GM19467 (cell line): ENCODE measurements at regions not wholly inside any gene's neighbourhood (a gene's known extent, or its start where the extent isn't known, plus 50 kb on each side); places are given as distances from the start of the nearest gene placed in this dataset.
A peak's percentile ranks its signal among the peaks of the same experiment; 100 is the strongest.

Experiments used
- ATAC-seq: cut with Tn5 transposase; IDR thresholded peaks from one replicate; pipeline ENCODE4 v1.9.1; 2021; ENCODE audit warnings: mild to moderate bottlenecking, moderate library complexity; ENCODE audit not compliant: unreplicated experiment

DNA sequence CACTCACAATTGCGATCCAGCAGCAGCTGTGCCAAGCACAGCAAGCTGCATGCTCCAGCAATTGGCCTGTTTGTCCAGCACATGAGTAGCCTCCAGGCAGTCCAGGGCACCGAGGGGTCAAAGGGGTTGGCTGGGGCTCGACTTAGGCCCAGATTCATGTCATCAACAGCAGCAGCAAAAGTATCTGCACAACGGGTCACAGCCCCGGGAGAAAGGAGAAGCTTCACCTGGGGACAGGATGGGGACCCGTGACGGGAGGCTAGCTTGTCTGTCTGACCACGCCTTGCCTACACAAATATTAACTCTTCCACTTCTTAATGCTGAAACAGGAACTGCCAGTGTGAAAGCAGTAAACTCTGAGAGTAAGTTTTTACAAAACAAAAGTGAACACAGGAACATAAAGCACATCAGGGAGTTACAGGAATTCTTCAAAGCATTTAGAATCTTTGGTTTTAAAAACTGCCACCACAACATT, 191.2 kb downstream of the PIK3R1 start:
- peak; percentile 92 for ATAC-seq

DNA sequence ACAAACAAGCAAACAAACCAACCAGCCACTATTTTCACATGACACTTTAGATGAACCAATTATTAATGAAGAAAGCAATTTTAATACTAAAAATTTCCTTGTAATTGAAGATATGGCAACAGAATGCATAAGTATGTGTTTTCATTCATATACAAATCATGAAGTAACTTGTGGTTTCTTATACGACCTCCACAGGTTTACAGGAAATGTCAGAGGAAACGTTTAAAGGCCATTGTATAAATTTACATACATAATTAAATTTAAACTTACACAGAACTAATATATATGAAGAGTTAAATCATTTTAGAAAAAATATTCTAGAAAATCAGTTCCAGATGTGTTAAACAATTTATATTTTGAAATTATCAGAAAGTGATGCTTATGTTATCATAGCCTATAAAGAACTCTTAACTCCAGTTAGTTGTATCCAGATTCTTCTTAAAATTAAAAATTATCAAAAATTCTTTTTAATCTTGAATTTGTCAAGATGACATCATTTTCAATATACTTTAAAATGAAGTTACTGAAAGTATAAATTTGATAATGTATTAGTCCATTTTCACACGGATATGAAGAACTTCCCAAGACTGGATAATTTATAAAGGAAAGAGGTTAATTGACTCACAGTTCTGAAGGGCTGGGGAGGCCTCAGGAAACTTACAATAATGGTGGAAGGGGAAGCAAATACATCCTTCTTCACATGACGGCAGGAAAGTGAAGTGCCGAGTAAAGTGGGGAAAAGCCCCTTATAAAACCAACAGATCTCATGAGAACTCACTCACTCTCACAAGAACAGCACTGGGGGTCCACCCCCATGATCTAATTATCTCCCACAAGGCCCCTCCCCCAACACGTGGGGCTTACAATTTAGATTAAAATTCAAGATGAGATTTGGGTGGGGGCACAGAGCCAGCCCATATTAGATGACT, 192.0 kb downstream of the PIK3R1 start:
- no peak for ATAC-seq

DNA sequence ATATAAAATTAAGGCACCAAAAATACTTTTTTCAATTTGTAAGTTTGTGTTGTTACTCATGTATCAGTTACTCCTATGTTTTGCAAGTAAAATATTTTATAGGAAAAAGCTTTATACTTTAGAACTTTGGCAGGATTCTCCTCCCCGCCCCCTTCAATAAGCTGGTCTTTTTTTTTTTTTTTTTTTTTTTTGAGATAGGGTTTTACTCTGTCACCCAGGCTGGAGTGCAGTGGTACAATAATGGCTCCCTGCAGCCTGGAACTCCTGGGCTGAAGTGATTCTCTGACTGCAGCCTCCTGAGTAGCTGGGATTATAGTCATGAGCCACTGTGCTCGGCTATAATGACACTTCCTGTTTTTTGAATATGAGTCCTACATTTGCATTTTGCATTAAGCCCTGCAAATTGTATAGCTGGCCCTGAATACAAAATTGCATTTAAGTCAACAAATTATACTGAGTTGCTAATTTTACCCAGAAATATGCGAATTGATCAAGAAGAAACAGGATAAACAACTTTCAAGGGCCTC, 192.9 kb downstream of the PIK3R1 start:
- ATAC-seq: no peak

DNA sequence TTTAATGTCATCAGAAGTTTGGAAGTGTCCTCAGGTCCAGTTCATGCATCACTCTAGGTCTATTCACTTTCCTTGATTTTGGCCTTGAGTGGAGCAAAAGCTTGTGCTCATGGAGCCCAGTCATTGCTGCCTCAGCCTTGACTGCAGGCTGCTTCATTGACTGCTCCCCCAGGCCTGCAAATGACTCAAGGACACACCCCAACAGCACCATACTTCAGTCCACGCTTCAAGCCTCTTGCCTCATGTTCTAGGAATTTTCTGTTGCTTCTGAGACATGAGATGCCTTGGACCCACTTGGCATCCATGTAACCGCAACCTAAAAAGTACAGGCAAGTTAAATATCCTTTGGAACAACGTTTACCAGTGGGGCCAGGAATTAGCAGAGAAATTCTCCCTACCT, 193.7 kb downstream of the PIK3R1 start:
- ATAC-seq: no peak

DNA sequence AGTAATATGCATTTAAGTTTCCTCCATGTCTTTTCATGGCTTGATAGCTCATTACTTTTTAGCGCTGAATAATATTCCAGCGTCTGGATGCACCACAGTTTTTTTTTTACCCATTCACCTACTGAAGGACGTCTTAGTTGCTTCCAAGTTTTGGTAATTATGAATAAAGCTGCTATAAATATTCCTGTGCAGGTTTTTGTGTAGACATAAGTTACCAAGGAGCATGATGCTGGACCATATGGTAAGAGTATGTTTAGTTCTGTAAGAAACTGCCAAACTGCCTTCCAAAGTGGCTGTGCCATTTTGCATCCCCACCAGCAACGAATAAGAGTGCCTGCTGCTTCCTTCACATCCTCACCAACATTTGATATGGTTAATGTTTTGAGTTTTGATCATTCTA, 195.6 kb downstream of the PIK3R1 start:
- no peak for ATAC-seq

DNA sequence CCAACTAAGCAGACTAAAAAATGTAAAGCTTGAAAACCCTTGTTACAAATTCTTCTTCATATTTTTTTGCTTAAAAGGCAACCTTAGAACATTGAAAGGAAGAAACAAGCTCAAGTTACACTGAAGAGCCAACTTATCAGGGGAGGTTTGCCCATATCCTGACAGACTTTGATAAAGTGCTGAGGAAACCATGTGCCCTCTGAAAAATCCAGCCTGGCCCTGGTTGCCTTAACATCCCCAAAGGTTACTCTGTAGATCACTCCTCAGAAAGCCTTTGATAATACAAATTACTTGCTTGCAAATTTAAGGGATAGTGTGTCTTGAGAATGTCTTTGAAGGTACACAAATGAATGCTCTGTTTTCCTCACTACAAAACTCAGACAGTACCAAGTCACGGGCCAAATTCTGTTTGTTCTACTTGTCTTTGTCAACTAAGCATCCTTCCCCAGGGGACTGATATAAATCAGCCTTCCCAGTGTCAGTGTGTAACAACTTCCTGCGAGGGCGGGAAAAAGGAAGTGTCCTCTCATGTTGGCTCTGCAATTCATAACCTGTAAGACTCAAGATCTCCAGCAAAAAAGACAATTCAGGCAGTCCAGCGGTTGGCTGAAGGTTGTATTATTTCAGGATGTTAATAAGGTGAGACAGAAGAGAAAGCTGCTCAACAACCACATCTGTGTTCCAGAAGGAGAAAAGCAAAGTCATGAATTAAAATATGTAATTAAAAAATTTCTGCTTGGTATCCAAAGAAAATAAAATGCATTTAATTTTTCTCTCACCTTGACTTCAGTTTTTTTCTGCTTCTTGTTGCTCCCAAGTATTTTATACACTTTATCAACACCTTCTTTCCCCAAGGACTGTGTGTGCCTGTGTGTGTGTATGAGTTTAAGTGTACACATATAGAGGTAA, 199.9 kb downstream of the PIK3R1 start:
- ATAC-seq: no peak

DNA sequence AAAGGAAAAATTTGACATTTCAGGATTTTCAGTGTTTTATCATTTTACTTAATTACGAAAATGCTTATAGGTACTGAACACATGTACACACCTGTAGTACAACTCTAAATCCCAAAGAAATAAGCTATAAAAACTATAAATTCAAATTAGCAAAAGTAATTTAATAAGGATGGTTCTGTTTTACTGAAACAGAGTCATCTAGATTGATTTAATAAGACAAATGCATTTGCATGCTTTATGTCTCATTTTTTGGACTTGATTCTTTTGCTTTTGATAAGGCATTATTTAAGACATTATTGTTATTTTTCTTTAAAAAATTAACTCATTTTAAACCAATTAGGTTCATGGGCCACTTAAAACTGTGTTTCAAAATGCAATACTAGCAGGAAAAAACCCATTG, 201.2 kb downstream of the PIK3R1 start:
- no peak for ATAC-seq

DNA sequence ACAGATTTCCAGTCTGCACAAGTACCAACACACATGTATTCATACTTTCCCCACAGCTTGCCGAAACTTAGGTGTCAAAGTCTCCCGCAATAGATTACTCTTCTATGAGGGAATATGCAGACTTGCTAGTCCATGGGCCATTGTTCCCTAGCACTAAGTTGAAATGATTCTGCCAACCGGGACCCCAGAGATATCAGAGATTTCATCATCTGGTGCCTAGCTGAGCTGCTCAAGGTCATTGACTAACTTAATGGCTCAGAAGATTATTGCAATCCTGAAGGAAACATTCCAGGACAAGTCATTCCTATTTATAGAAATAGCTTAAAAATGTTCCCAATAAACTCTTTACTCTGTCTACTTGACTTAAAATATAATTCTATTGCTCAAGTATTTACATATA, 202.6 kb downstream of the PIK3R1 start:
- ATAC-seq: no peak

DNA sequence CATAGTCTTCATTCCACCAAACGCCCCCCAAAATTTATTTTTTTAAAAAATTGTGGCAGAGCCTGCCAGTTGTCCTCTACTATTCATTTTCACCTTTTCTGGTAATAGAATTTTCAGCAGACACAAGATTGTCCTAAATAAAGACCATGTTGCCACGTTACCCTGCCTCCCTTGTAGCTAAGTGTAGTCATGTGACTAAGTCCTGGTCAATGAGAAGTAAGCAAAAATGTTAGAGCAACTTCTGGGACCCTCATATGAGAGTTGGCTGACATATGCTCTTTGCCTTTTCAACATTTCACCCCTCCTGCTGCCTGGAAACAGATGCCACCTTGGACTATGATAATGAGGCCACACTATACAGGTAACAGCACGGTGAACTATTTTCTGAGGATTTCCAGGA, 203.1 kb downstream of the PIK3R1 start:
- ATAC-seq: no peak

DNA sequence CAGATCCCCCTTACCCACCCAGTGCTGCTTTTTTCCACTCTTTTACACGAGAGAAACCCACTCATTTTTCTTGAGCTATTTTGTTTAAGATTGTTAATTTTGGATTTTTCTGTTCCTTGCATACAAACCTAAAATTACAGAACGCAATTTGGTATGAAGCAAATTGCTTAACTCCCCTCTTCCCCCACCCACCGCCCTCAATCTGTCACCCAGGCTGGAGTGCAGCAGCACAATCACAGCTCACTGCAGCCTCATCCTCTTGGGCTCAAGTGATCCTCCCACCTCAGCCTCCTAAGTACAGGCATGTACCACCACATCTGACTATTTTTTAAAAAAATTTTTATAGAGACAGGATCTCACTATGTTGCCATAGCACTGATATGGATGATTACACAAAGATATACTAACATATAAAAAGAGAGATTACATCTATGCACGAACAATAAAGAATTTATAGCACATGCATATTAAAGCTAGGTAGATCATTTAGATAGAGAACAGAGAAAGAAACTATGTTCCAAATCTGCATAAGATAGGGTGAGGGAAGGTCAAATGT, 203.6 kb downstream of the PIK3R1 start:
- ATAC-seq: no peak

DNA sequence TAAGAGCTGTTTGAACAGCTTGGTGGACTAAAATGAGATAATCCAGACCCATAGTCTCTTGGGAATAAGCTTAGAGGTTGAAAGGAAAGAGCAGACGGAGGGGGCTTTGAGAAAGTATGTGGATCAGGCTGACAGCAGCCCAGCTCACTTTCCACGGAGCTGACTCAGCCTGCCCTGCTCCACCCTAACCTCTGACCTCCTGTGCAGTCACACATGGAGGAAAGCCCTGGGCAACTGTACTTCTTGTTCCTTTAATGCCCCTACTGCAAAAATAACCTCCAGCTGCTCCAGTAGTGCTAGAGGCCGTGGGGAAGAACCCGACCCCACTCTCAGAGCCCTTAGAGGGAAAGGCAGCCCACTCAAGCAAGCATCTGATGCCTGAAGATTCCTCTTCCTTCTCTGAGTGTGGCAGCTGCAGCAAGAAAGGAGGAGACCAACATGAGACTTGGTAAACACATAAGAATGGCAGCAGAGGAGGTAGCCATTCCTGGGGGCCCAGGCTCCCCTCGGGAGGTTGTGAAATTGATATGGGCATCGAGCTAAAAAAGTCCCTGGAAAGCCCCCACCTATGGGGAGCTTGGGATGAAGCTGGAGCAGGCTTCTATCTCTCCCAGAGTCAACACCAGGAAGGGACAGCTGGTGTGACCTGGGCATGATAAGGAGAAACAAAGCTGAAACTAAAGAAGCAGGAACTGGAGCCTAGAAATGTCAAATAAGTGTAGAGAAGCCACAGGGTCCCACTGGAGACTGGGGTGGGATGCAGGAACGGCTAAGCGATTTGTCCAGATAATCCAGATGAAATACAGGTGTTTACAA, 204.3 kb downstream of the PIK3R1 start:
- ATAC-seq: no peak

DNA sequence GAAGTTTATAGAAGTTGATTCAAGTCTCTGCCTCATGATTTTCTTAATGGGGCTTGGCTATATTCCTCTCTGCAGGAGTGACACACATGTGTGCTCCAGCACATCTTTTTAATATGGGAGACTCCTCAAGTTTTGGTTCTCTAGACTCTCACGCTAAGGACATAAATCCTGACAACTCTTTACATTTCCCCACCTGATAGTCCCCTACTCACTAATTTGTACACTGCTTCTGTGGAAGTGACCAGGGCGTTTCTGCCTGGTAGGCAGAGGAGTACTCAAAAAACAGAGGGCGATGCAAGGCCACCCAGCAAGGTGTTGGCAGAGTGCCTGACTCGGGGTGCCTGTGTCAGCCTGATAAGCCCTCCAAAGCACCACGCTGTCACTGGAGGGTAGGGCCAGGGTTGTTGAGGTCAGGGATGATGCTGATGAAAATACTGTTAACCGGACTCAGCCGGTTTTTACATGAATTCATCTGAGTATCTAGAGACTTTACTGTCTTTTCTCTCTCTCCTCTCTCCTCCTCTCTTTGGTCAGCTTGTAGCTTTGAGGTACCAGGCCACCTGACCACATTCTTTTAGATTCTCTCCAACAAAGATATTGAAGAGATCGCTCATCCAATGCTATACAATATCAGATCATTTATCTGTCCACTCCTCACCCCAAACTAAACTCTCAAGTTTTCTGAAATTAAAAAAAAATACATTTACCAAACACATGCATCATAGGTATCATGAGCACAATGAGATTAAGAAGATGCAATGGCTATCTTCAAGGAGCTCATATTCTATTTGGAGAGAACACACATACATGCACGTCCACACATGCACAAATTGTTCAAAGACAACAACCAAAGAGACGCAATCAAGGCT, 205.2 kb downstream of the PIK3R1 start:
- no peak for ATAC-seq

DNA sequence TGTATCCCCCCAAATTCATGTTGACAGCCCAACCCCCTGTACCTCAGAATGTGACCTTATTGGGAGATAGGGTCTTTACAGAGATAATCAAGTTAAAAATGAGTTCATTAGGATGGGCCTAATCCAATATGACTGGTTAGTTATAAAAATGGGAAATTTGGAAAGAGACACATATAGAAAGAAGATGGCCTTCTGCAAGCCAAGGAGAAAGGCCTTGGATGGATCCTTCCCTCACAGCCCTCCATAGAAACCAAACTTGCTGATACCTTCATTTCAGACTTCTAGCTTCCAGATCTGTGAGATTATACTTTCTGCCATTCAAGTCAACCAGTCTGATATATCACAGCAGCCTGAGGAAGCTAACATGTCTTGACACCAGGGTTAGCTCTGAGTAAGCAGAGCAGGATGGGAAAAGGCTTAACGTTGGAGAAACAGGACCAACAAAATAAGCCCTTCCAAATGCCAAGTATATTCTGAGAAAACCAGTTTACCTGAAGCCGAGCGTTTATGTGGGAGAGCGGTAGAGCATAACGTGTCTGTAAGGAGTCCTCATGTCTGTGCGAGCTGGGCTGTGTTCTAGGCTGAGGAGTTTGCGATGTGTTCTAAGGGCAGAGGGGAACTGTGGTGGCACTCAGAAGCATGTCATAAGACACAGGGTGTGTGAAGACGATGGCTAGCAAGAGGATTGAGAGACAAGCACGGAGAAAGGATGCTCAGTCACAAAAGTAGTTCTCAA, 206.1 kb downstream of the PIK3R1 start:
- no peak for ATAC-seq

DNA sequence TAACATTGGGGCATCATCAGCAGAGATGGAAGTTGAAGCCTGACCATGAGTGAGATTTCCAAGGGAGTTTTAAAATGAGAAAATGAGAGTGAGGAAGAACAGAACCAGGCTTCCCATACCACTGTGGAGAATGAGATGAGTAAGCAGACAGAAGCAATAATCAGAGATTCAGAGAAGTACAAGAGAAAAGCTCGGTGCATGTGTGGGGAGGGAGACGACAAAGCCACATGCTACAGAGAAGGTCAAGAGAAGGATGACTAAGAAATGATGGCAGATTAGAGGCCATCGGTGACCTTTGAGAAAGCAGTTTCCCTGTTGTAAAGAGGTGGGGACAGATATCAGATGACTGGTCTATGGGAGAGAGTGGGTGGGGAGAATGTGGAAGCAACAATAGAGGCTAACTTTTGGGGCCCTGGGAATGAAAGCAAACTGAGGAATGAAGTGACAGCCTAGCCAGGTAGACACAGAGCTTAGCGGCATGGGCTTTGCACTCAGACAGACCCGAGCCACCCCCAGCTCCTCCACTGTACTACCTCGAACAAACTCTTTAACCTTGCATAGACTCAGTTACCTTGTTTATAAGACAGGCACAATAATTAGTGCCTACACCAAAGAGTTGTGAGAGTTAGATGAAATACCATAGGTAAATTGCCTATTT, 207.7 kb downstream of the PIK3R1 start:
- no peak for ATAC-seq

DNA sequence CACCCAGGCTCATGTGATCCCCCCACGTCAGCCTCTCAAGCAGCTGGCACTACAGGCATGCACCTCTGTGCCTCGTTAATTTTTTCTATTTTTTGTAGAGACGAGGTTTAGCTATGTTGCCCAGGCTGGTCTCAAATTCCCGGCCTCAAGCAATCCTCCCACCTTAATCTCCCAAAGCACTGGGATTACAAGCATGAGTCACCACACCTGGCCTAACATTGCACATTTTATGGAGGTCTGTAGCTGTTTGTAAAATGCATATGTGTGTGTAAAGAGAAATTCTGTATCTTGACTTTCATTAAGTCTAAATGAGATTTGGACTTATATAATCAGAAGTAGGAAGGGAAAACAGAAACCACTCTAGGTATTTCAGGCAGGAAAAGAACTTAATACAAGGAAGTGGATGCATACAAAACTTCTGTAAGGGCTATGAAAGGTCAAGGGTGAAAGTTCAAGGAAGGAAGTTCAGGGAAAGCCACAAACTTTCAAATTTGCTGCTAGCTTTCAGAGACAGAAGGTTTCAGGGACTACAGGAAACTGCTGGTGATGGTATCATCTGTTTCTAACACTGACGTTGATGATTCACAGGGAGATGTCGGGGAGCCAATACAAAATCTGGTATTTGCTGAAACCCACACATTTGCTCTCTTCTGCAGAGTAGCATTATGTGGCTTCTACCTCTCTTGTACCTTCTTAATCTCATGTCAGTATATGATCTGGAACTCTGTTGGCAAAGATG, 209.4 kb downstream of the PIK3R1 start:
- ATAC-seq: peak; percentile 73

DNA sequence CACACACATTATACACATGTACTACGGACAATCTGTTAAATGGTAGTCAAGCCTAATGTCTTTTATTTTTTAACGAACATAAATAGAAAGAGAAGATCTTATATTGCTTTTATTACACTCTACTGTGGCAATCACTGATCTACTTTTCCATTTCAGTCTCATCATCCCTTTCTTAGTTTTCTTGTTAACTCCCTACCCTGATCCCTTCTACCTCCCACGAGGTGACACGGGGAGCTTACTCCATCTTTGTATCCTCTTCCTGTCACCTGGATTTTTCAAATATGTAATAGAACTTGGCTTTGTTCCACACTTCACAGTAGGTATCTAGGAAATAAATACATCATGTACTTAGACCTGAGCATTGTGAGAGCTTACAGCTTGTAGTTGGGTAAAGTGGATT, 211.0 kb downstream of the PIK3R1 start:
- no peak for ATAC-seq

DNA sequence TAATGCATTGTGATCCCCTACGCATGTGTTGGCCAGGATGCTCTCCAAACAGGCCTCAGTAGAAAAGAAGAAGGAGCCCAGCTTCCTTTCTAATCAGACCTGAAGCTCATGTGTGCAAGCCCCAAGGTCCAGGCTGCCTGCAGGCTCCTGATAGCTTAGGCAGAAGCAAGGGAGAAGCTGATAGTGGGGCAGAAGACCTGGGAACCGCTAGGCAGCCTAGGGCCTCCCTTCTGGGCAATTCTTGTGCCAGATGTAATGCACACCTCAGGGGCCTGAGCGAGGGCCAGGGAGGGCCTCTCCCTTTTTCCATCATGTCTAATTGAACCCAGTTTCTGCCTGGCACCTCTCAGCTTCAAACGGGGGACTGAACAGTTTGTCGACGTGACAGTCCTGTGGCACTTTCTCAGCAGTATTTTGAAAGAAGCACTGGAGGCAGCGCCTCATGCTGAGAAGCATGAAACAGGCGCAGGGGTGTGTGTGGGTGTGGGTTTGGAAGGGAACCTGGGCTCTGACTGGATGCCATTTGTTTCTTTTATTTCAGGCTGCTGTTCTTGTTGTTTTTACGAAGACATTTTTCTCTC, 212.8 kb downstream of the PIK3R1 start:
- no peak for ATAC-seq
